H9 (cell line): ENCODE measurements at regions not wholly inside any gene's neighbourhood (a gene's known extent, or its start where the extent isn't known, plus 50 kb on each side); places are given as distances from the start of the nearest gene placed in this dataset.

Experiments used
- DNase-seq: peaks from one replicate; pipeline ENCODE4 v3.0.0-alpha.2; 2017
- H2AFZ ChIP-seq: one replicate; pipeline ENCODE4 v1.6.1; 2013; ENCODE audit warnings: mild to moderate bottlenecking, low read length, control low read depth, moderate library complexity
- H2AK5ac ChIP-seq: 2 replicates; pipeline ENCODE4 v1.6.1; 2013; ENCODE audit warnings: low read length, control low read depth, mixed read lengths; ENCODE audit not compliant: insufficient read length
- H2BK120ac ChIP-seq: one replicate; pipeline ENCODE4 v1.6.1; 2013; ENCODE audit warnings: low read depth, mild to moderate bottlenecking, low read length, control low read depth, inconsistent platforms; ENCODE audit not compliant: poor library complexity, severe bottlenecking
- H2BK12ac ChIP-seq: 2 replicates; pipeline ENCODE4 v1.6.1; 2013; ENCODE audit warnings: low read length, control low read depth, mixed read lengths, low read depth; ENCODE audit not compliant: insufficient read length
- H2BK15ac ChIP-seq: 2 replicates; pipeline ENCODE4 v1.6.1; 2013; ENCODE audit warnings: low read depth, low read length, control low read depth
- H2BK20ac ChIP-seq: one replicate; pipeline ENCODE4 v1.6.1; 2013; ENCODE audit warnings: low read depth, mild to moderate bottlenecking, low read length, control low read depth, inconsistent platforms; ENCODE audit not compliant: poor library complexity, severe bottlenecking
- H2BK5ac ChIP-seq: 2 replicates; pipeline ENCODE4 v1.6.1; 2013; ENCODE audit warnings: low read length, control low read depth, mixed read lengths; ENCODE audit not compliant: insufficient read length
- H3K14ac ChIP-seq: 2 replicates; pipeline ENCODE4 v1.6.1; 2013; ENCODE audit warnings: low read length, control low read depth; ENCODE audit not compliant: insufficient read depth
- H3K18ac ChIP-seq: 2 replicates; pipeline ENCODE4 v1.6.1; 2013; ENCODE audit warnings: low read depth, mild to moderate bottlenecking, mixed read lengths, low read length, control low read depth; ENCODE audit not compliant: insufficient read length
- H3K23ac ChIP-seq: 2 replicates; pipeline ENCODE4 v1.6.1; 2013; ENCODE audit warnings: low read length, control low read depth, mixed read lengths, low read depth; ENCODE audit not compliant: insufficient read length
- H3K23me2 ChIP-seq: 2 replicates; pipeline ENCODE4 v1.6.1; 2013; ENCODE audit warnings: low read depth, mild to moderate bottlenecking, mixed read lengths, low read length, control low read depth; ENCODE audit not compliant: insufficient read length, poor library complexity, severe bottlenecking
- H3K27ac ChIP-seq: 2 replicates; pipeline ENCODE4 v1.5.1; 2013; ENCODE audit warnings: low read length, control low read depth, mixed read lengths, low read depth; ENCODE audit not compliant: insufficient read length
- H3K27me3 ChIP-seq: 2 replicates; pipeline ENCODE4 v1.6.1; 2013; ENCODE audit warnings: low read length, control low read depth, inconsistent platforms; ENCODE audit not compliant: insufficient read depth
- H3K4ac ChIP-seq: 2 replicates; pipeline ENCODE4 v1.6.1; 2013; ENCODE audit warnings: low read depth, mild to moderate bottlenecking, control low read depth, inconsistent platforms, low read length, moderate library complexity
- H3K4me1 ChIP-seq: 2 replicates; pipeline ENCODE4 v1.6.1; 2013; ENCODE audit warnings: low read length, control low read depth, inconsistent platforms; ENCODE audit not compliant: insufficient read depth
- H3K4me2 ChIP-seq: 2 replicates; pipeline ENCODE4 v1.6.1; 2013; ENCODE audit warnings: low read length, control low read depth, mixed read lengths; ENCODE audit not compliant: insufficient read length, insufficient read depth
- H3K56ac ChIP-seq: 2 replicates; pipeline ENCODE4 v1.6.1; 2013; ENCODE audit warnings: low read depth, mild to moderate bottlenecking, mixed read lengths, low read length, control low read depth; ENCODE audit not compliant: insufficient read length
- H3K79me1 ChIP-seq: 2 replicates; pipeline ENCODE4 v1.6.1; 2013; ENCODE audit warnings: low read depth, mild to moderate bottlenecking, moderate library complexity, low read length, control low read depth, inconsistent platforms; ENCODE audit not compliant: insufficient read depth, poor library complexity, severe bottlenecking
- H3K79me2 ChIP-seq: 2 replicates; pipeline ENCODE4 v1.6.1; 2013; ENCODE audit warnings: low read length, control low read depth, inconsistent platforms; ENCODE audit not compliant: insufficient read depth
- H3K9ac ChIP-seq: 2 replicates; pipeline ENCODE4 v1.6.1; 2013; ENCODE audit warnings: low read length, control low read depth, mixed read lengths; ENCODE audit not compliant: insufficient read length; ENCODE audit errors: extremely low read depth
- H3K9me3 ChIP-seq: one replicate; pipeline ENCODE4 v1.6.1; 2013; ENCODE audit warnings: low read depth, low read length, inconsistent platforms; ENCODE audit not compliant: control insufficient read depth
- H3T11ph ChIP-seq: one replicate; pipeline ENCODE4 v1.6.1; 2013; ENCODE audit warnings: mild to moderate bottlenecking, low read length, control low read depth, inconsistent platforms
- H4K20me1 ChIP-seq: one replicate; pipeline ENCODE4 v1.6.1; 2013; ENCODE audit not compliant: control insufficient read depth, insufficient read length, insufficient read depth
- H4K5ac ChIP-seq: 2 replicates; pipeline ENCODE4 v1.6.1; 2013; ENCODE audit warnings: low read depth, mild to moderate bottlenecking, mixed read lengths, low read length, control low read depth; ENCODE audit not compliant: insufficient read length
- H4K8ac ChIP-seq: replicated peaks from 2 replicates; pipeline ENCODE4 v1.6.1; 2013; ENCODE audit warnings: low read length, control low read depth, mixed read lengths, low read depth; ENCODE audit not compliant: insufficient read length
- H4K91ac ChIP-seq: 2 replicates; pipeline ENCODE4 v1.6.1; 2013; ENCODE audit warnings: low read depth, mild to moderate bottlenecking, moderate library complexity, mixed read lengths, low read length, control low read depth; ENCODE audit not compliant: insufficient read length
- H3K27ac Mint-ChIP-seq, 3 experiments: 2 replicates in 2 of 3; 3 replicates in 1 of 3; pipeline ENCODE4 v1.8.0; 2020 to 2021; ENCODE audit warnings: mixed read lengths in 3 of 3, mild to moderate bottlenecking in 1 of 3, moderate library complexity in 1 of 3
- H3K27me3 Mint-ChIP-seq: 2 replicates; pipeline ENCODE4 v1.8.0; 2021; ENCODE audit warnings: low read depth, mild to moderate bottlenecking, moderate library complexity, mixed read lengths
- H3K36me3 Mint-ChIP-seq, 3 experiments: 2 replicates in 2 of 3; 3 replicates in 1 of 3; pipeline ENCODE4 v1.8.0; 2020 to 2021; ENCODE audit warnings: low read depth in 3 of 3, mixed read lengths in 3 of 3; ENCODE audit not compliant: insufficient read depth in 1 of 3
- H3K4me1 Mint-ChIP-seq, 2 experiments: 2 replicates each; pipeline ENCODE4 v1.8.0; 2020; ENCODE audit warnings: mixed read lengths in 2 of 2
- H3K4me3 Mint-ChIP-seq, 2 experiments: 2 replicates in 1 of 2; 3 replicates in 1 of 2; pipeline ENCODE4 v1.8.0; 2020 to 2021; ENCODE audit warnings: mild to moderate bottlenecking in 2 of 2, mixed read lengths in 2 of 2, moderate library complexity in 1 of 2
- H3K9me3 Mint-ChIP-seq, 2 experiments: 2 replicates in 1 of 2; 3 replicates in 1 of 2; pipeline ENCODE4 v1.8.0; 2020; ENCODE audit warnings: mild to moderate bottlenecking in 2 of 2, mixed read lengths in 2 of 2, moderate library complexity in 1 of 2
- CTCF ChIP-seq: fragments of 200-600 bp; sonication (generic); conservative IDR thresholded peaks from 3 replicates; pipeline ENCODE4 v1.8.0; 2021; ENCODE audit warnings: antibody characterized with exemption, mild to moderate bottlenecking
- WGBS: extraction: QIAGEN DNeasy Blood & Tissue Kit; methylation state at CpG from one replicate; pipeline ENCODE4 v1.1.7; 2013; ENCODE audit warnings: missing lambda C conversion rate, low lambda C conversion rate, mixed read lengths; ENCODE audit not compliant: insufficient read length; ENCODE audit errors: extremely low coverage; 5-methylcytosine and 5-hydroxymethylcytosine counted together

GRCh38 chr2:84052913-84053312, 406.2 kb downstream of the SUCLG1 start:
- Histone ChIP-seq H2AFZ (no peak overlapping the region), H2BK15ac (no peak overlapping the region), H3K23ac (no peak overlapping the region), H4K91ac (no peak overlapping the region), H3K27ac (no peak overlapping the region), H3K9me3 (no peaks in the 10 kb centered on the region), H3K79me1 (no peaks in the 10 kb centered on the region), H3K23me2 (no peaks in the 10 kb centered on the region), H3T11ph (no peak overlapping the region), H3K14ac (no peak overlapping the region), H4K20me1 (no peaks in the 10 kb centered on the region), H2AK5ac (no peak overlapping the region), H2BK120ac (no peak overlapping the region), H3K79me2 (no peaks in the 10 kb centered on the region), H3K56ac (no peak overlapping the region), H4K8ac (no peak overlapping the region), H3K27me3 (no peaks in the 10 kb centered on the region), H3K9ac (no peak overlapping the region), H3K4ac (no peak overlapping the region), H3K18ac (no peak overlapping the region), H2BK20ac (no peak overlapping the region), H2BK12ac (no peak overlapping the region), H4K5ac (no peak overlapping the region), H3K4me1 (no peaks in the 10 kb centered on the region), H3K4me2 (no peak overlapping the region), H2BK5ac (no peak overlapping the region)
- no peak for TF ChIP-seq CTCF
- no peak for DNase-seq
- no peak overlapping the region for H3K27ac Mint-ChIP-seq
- H3K9me3 Mint-ChIP-seq, result no peaks in the 10 kb centered on the region
- no peak overlapping the region for H3K4me3 Mint-ChIP-seq
- H3K36me3 Mint-ChIP-seq, result no peaks in the 10 kb centered on the region
- H3K27me3 Mint-ChIP-seq, result no peaks in the 10 kb centered on the region
- peaks cover 0 to 2% of the 10 kb centered on the region in 2 experiments; a peak in 1 of 4 replicates for H3K4me1 Mint-ChIP-seq
- no CpG with 5 or more reads among the region's 2 CpGs for WGBS
